ENCODE measurements at regions not wholly inside any gene's neighbourhood (a gene's known extent, or its start where the extent isn't known, plus 50 kb on each side); places are given as distances from the start of the nearest gene placed in this dataset.

- no peak for TF ChIP-seq ZBTB49 (tag by site-specific recombination; IDR thresholded peaks at IDR 0.05; ENCODE audit: low read depth)
- TF ChIP-seq ZNF148 (tag by site-specific recombination; IDR thresholded peaks at IDR 0.05; ENCODE audit: borderline replicate concordance): no peak
- no peak for TF ChIP-seq CTCF (tag by site-specific recombination; IDR thresholded peaks at IDR 0.05)
- TF ChIP-seq ZNF645 (tag by site-specific recombination; IDR thresholded peaks at IDR 0.05): no peak
- TF ChIP-seq KLF10 (tag by site-specific recombination; IDR thresholded peaks at IDR 0.05): no peak
- no peak for TF ChIP-seq ZBTB6 (tag by site-specific recombination; IDR thresholded peaks at IDR 0.05)
- TF ChIP-seq ZFP3 (tag by site-specific recombination; IDR thresholded peaks at IDR 0.05; ENCODE audit: low read depth): no peak
- no peak for TF ChIP-seq ZNF768 (tag by site-specific recombination; IDR thresholded peaks at IDR 0.05)
- TF ChIP-seq ZNF24 (tag by site-specific recombination; IDR thresholded peaks at IDR 0.05): no peak
- TF ChIP-seq ZNF660 (tag by site-specific recombination; IDR thresholded peaks at IDR 0.05): no peak
- TF ChIP-seq ZBTB10 (tag by site-specific recombination; IDR thresholded peaks at IDR 0.05): no peak
- TF ChIP-seq ZNF324 (tag by site-specific recombination; IDR thresholded peaks at IDR 0.05): no peak
- no peak for TF ChIP-seq ZNF280D (tag by site-specific recombination; IDR thresholded peaks at IDR 0.05)
Observed at GRCh38 chr13:40252676-40253075, 413.8 kb downstream of the FOXO1 start.
